ENCODE measurements at regions not wholly inside any gene's neighbourhood (a gene's known extent, or its start where the extent isn't known, plus 50 kb on each side); places are given as distances from the start of the nearest gene placed in this dataset.

DNA sequence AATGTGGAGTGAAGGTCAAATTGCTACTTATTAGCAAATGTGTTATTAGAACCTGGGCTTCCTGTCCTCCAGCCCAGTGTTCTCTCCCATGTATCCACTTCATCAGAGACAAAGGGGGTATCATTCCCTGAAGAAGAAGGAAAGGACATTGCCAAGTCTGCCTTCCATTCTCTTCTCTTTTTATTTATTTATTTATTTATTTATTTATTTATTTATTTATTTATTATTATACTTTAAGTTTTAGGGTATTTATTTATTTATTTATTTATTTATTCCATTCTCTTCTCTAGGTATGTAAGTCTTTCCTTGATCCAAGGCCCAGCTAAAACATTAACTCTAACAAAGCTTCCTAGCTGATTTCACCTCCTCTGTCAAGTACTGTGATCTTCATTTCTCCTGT is 277.8 kb upstream of the DNAJC19 start:
- H3K4me3 Mint-ChIP-seq (ENCODE audit: unreplicated experiment) = no peak overlapping the region
- H3K4me1 Mint-ChIP-seq (ENCODE audit: unreplicated experiment) = no peaks in the 10 kb centered on the region
- TF ChIP-seq, protein P1, sequence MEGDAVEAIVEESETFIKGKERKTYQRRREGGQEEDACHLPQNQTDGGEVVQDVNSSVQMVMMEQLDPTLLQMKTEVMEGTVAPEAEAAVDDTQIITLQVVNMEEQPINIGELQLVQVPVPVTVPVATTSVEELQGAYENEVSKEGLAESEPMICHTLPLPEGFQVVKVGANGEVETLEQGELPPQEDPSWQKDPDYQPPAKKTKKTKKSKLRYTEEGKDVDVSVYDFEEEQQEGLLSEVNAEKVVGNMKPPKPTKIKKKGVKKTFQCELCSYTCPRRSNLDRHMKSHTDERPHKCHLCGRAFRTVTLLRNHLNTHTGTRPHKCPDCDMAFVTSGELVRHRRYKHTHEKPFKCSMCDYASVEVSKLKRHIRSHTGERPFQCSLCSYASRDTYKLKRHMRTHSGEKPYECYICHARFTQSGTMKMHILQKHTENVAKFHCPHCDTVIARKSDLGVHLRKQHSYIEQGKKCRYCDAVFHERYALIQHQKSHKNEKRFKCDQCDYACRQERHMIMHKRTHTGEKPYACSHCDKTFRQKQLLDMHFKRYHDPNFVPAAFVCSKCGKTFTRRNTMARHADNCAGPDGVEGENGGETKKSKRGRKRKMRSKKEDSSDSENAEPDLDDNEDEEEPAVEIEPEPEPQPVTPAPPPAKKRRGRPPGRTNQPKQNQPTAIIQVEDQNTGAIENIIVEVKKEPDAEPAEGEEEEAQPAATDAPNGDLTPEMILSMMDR (IDR thresholded peaks at IDR 0.05) = no peak
- no peaks in the 10 kb centered on the region for H3K36me3 Mint-ChIP-seq (ENCODE audit: unreplicated experiment)
- H3K27ac Mint-ChIP-seq (ENCODE audit: unreplicated experiment) = no peak overlapping the region
- no peaks in the 10 kb centered on the region for H3K9me3 Mint-ChIP-seq (ENCODE audit: unreplicated experiment)
- H3K27me3 Mint-ChIP-seq (ENCODE audit: unreplicated experiment) = peaks cover 3% of the 10 kb centered on the region
- DNase-seq (ENCODE audit: extremely low spot score, unreplicated experiment) = no peak

DNA sequence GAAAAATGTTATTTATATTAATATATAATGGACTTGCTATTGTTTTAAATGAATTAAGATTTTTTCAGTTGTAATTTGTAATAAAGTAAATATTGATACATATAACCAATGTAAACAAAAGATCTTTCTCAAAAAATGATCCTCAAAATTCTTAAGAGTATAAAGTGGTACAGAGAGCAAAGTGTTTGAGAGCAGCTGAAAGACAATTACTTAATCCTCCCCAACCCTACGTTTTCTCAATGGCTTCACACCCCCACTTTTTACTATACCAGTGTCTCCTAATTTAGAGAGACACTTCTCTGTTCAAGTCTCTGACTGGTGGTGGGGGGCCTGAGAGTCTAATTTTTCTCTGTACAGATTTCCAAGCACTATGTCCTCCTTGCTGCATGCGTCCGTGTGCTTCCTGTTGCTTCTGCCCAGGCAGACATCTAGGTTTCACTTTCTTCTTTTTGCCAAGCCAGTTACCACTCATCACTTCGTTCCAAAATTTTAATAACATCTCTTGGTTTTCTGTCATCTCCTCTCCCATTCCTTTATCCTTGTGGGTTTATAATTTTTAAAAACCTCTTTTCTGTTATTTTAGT is 276.3 kb upstream of the DNAJC19 start:
- H3K27me3 Mint-ChIP-seq (ENCODE audit: unreplicated experiment) = peaks cover 3% of the 10 kb centered on the region
- H3K36me3 Mint-ChIP-seq (ENCODE audit: unreplicated experiment) = no peaks in the 10 kb centered on the region
- no peak overlapping the region for H3K27ac Mint-ChIP-seq (ENCODE audit: unreplicated experiment)
- peaks cover 5% of the 10 kb centered on the region for H3K9me3 Mint-ChIP-seq (ENCODE audit: unreplicated experiment)
- DNase-seq (ENCODE audit: extremely low spot score, unreplicated experiment) = no peak
- peak overlapping the region; percentile 24 for H3K4me3 Mint-ChIP-seq (ENCODE audit: unreplicated experiment)
- H3K4me1 Mint-ChIP-seq (ENCODE audit: unreplicated experiment) = no peaks in the 10 kb centered on the region
- TF ChIP-seq, protein P1 (IDR thresholded peaks at IDR 0.05) = no peak

DNA sequence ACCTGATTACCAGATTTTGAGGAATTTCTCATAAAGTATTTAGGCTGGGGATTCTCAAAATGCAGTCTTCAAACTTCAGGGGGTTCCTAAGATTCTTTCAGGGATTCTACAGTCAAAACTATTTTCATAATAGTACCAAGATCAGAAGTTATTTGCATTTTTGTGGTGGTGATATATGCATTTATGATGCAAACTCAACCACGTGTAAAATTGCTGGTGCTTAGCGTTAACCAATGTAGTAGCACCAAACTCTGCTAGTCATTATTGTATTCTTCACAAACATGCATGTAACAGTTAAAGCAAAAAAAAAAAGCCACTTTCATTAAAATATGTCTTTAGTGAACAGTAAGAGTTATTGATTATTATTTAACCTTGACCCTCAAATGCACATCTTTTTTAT is 274.9 kb upstream of the DNAJC19 start:
- H3K4me1 Mint-ChIP-seq (ENCODE audit: unreplicated experiment) = no peaks in the 10 kb centered on the region
- TF ChIP-seq, protein P1 (IDR thresholded peaks at IDR 0.05) = no peak
- H3K36me3 Mint-ChIP-seq (ENCODE audit: unreplicated experiment) = no peaks in the 10 kb centered on the region
- peaks cover 14% of the 10 kb centered on the region for H3K9me3 Mint-ChIP-seq (ENCODE audit: unreplicated experiment)
- peaks cover 3% of the 10 kb centered on the region for H3K27me3 Mint-ChIP-seq (ENCODE audit: unreplicated experiment)
- no peak overlapping the region for H3K27ac Mint-ChIP-seq (ENCODE audit: unreplicated experiment)
- no peak overlapping the region for H3K4me3 Mint-ChIP-seq (ENCODE audit: unreplicated experiment)
- no peak for DNase-seq (ENCODE audit: extremely low spot score, unreplicated experiment)

DNA sequence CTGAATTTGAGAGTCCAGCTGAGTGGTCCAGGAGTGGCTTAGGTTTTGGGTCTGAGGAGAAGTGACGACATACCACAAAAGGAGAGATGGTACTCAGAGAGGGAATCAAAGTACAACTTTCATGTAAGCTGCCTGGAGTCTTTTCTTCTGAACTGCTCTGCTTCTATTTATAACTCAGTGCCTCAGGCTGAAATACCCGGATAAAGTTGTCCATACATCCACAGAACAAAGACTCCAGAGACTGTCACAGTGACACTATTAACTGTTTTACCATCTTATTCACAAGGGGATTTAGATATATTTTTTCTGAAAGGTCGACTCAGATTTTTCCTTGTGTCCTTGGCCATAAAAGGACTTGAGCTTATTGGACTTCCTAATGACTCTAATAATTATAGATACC is 264.3 kb upstream of the DNAJC19 start:
- peaks cover 5% of the 10 kb centered on the region for H3K27me3 Mint-ChIP-seq (ENCODE audit: unreplicated experiment)
- H3K36me3 Mint-ChIP-seq (ENCODE audit: unreplicated experiment) = no peaks in the 10 kb centered on the region

DNA sequence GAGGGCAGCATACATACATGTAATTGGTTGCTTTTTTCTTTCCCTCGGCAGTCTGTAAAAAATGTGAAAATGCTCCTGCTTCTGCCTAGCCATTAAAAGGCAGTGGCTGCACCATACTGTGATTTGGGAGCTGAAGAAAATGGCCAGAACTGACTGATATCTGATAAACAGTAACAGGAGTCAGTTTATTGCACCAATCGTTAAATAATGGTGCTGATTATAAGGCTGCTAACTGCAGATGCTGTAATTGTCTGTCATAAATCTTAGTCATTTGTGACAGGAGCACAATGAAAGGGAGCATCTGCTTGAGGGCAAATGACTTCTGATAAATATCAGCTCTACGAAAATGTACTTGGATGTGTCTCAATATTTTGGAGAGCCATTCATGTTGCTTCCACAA is 263.1 kb upstream of the DNAJC19 start:
- DNase-seq (ENCODE audit: extremely low spot score, unreplicated experiment) = no peak
- H3K9me3 Mint-ChIP-seq (ENCODE audit: unreplicated experiment) = no peaks in the 10 kb centered on the region
- H3K4me1 Mint-ChIP-seq (ENCODE audit: unreplicated experiment) = no peaks in the 10 kb centered on the region
- TF ChIP-seq, protein P1 (IDR thresholded peaks at IDR 0.05) = no peak
- H3K27ac Mint-ChIP-seq (ENCODE audit: unreplicated experiment) = no peak overlapping the region
- H3K36me3 Mint-ChIP-seq (ENCODE audit: unreplicated experiment) = no peaks in the 10 kb centered on the region
- no peak overlapping the region for H3K4me3 Mint-ChIP-seq (ENCODE audit: unreplicated experiment)
- H3K27me3 Mint-ChIP-seq (ENCODE audit: unreplicated experiment) = peaks cover 5% of the 10 kb centered on the region

More for the DNA sequence above, 264.3 kb upstream of the DNAJC19 start:
- Mint-ChIP-seq H3K4me3 (ENCODE audit: unreplicated experiment) (no peak overlapping the region), H3K9me3 (ENCODE audit: unreplicated experiment) (no peaks in the 10 kb centered on the region), H3K4me1 (ENCODE audit: unreplicated experiment) (no peaks in the 10 kb centered on the region), H3K27ac (ENCODE audit: unreplicated experiment) (no peak overlapping the region)
- DNase-seq (ENCODE audit: extremely low spot score, unreplicated experiment) = no peak
- TF ChIP-seq, protein P1 (IDR thresholded peaks at IDR 0.05) = no peak

All from osteocyte (in vitro differentiated cells).